GM04504 (cell line): ENCODE measurements at regions not wholly inside any gene's neighbourhood (a gene's known extent, or its start where the extent isn't known, plus 50 kb on each side); places are given as distances from the start of the nearest gene placed in this dataset.
"Not testable (repeated sequence)": the region's sequence is repeated elsewhere in the genome, so short reads cannot be mapped to it uniquely, and the experiment has no call there.

ENCODE experiments used
- DNase-seq: peaks from one replicate; pipeline ENCODE4 v3.0.0-alpha.2; 2012; ENCODE audit warnings: low read depth

- no peak for DNase-seq
Observed at GRCh38 chrX:7385131-7385530, 237.2 kb upstream of the PUDP start.

- DNase-seq: no peak
Observed at GRCh38 chrX:7378406-7378805, 230.5 kb upstream of the PUDP start.

- DNase-seq: peak; percentile 28
Observed at GRCh38 chrX:7372825-7373525, 225.0 kb upstream of the PUDP start.

- no peak for DNase-seq
Observed at GRCh38 chrX:7362111-7362510, 214.2 kb upstream of the PUDP start.

- no peak for DNase-seq
Observed at GRCh38 chrX:7351926-7352325, 204.0 kb upstream of the PUDP start.

GRCh38 chrX:7347465-7347864, 199.5 kb upstream of the PUDP start:
- DNase-seq: no peak

- peak; percentile 38 for DNase-seq
Observed at GRCh38 chrX:7346021-7346420, 198.1 kb upstream of the PUDP start.

- DNase-seq: no peak
Observed at GRCh38 chrX:7343181-7343580, 195.2 kb upstream of the PUDP start.

GRCh38 chrX:7335816-7336362, 187.9 kb upstream of the PUDP start:
- not testable (repeated sequence) for DNase-seq

GRCh38 chrX:7334253-7334935, 186.4 kb upstream of the PUDP start:
- DNase-seq: peak; percentile 63

GRCh38 chrX:7330971-7331746, 183.2 kb upstream of the PUDP start:
- DNase-seq: peak; percentile 90

- no peak for DNase-seq
Observed at GRCh38 chrX:7330556-7330955, 182.6 kb upstream of the PUDP start.

GRCh38 chrX:7318661-7319060, 170.7 kb upstream of the PUDP start:
- no peak for DNase-seq

GRCh38 chrX:7318241-7318640, 170.3 kb upstream of the PUDP start:
- DNase-seq: no peak

- peak; percentile 85 for DNase-seq
Observed at GRCh38 chrX:7316887-7317286, 168.9 kb upstream of the PUDP start.

GRCh38 chrX:7316280-7316679, 168.3 kb upstream of the PUDP start:
- peak; percentile 33 for DNase-seq

- no peak for DNase-seq
Observed at GRCh38 chrX:7314425-7314824, 166.5 kb upstream of the PUDP start.

- no peak for DNase-seq
Observed at GRCh38 chrX:7307720-7308119, 159.8 kb upstream of the PUDP start.

- DNase-seq: no peak
Observed at GRCh38 chrX:7294483-7294882, 146.5 kb upstream of the PUDP start.

GRCh38 chrX:7286168-7286837, 138.3 kb upstream of the PUDP start:
- DNase-seq: no peak

GRCh38 chrX:7285765-7286164, 137.8 kb upstream of the PUDP start:
- no peak for DNase-seq

GRCh38 chrX:7283741-7284140, 135.8 kb upstream of the PUDP start:
- no peak for DNase-seq
